Esophagus squamous epithelium (tissue), 5 donors: ENCODE measurements at regions not wholly inside any gene's neighbourhood (a gene's known extent, or its start where the extent isn't known, plus 50 kb on each side); places are given as distances from the start of the nearest gene placed in this dataset.

Experiments
- DNase-seq: peaks from one replicate; lab custom pipeline; 2025; lab: John Stamatoyannopoulos, UW
- H3K27ac ChIP-seq, 4 donors: fragments of 200-600 bp; sonication (generic); one replicate each; pipeline ENCODE4 v1.5.1; 2016 to 2019; ENCODE audit warnings: mild to moderate bottlenecking in 1 of 4
- H3K27me3 ChIP-seq, 4 donors: fragments of 200-600 bp; sonication (generic); 1 replicate in 3 of 4; 2 replicates in 1 of 4; pipeline versions ENCODE4 v1.5.1 to v1.6.0; 2017 to 2021; ENCODE audit warnings: antibody characterized with exemption in 1 of 4
- H3K36me3 ChIP-seq, 3 donors: fragments of 200-600 bp; sonication (generic); one replicate each; pipeline ENCODE4 v1.5.1; 2016 to 2019
- H3K4me1 ChIP-seq, 3 donors: fragments of 200-600 bp; sonication (generic); one replicate each; pipeline ENCODE4 v1.5.1; 2017 to 2019
- H3K4me3 ChIP-seq, 4 donors: fragments of 200-600 bp; sonication (generic); 1 replicate in 3 of 4; 2 replicates in 1 of 4; pipeline ENCODE4 v1.5.1; 2016 to 2019; ENCODE audit warnings: mild to moderate bottlenecking in 2 of 4, moderate library complexity in 1 of 4
- H3K9me3 ChIP-seq, 3 donors: fragments of 200-600 bp; sonication (generic); one replicate each; pipeline ENCODE4 v1.5.1; 2016 to 2019
- CTCF ChIP-seq, 6 experiments: fragments of 450-650 bp in 4 of 6; fragments of 200-600 bp in 2 of 6; sonication (generic) in 2 of 6; IDR thresholded peaks; one replicate each; pipeline ENCODE4 v1.5.1; 2016 to 2019; ENCODE audit warnings: antibody characterized with exemption in 6 of 6, mild to moderate bottlenecking in 4 of 6, moderate library complexity in 4 of 6
- POLR2A ChIP-seq, 4 donors: fragments of 450-650 bp; IDR thresholded peaks; one replicate each; pipeline ENCODE4 v1.6.1; 2017; ENCODE audit warnings: antibody characterized with exemption in 4 of 4, mild to moderate bottlenecking in 4 of 4, moderate library complexity in 3 of 4
- WGBS, 2 donors: methylation state at CpG; one replicate each; pipeline ENCODE4 v1.1.5; 2018; 5-methylcytosine and 5-hydroxymethylcytosine counted together
- intact Hi-C: fragments of 100-400 bp; cut with DNase I; formaldehyde crosslinking; loops from one replicate; pipeline ENCODE4 v1.15.0; 2022
- donor health status: DM: yes; HTN: yes; CAD: no.

GRCh38 chr6:3636060-3636459 is 115.5 kb downstream of the PXDC1 start:
- Histone ChIP-seq H3K27me3 (peaks cover 0 to 5% (median 0%) of the 10 kb centered on the region in 4 donors), H3K36me3 (no peaks in the 10 kb centered on the region), H3K4me1 (no peaks in the 10 kb centered on the region), H3K27ac (no peak overlapping the region), H3K4me3 (no peak overlapping the region), H3K9me3 (no peaks in the 10 kb centered on the region)
- TF ChIP-seq CTCF (IDR thresholded peaks at IDR 0.05) = no peak
- TF ChIP-seq POLR2A (IDR thresholded peaks at IDR 0.05) = no peak
- intact Hi-C loops = no loop called here
- no peak for DNase-seq
- 81 to 84% methylated on average over 8 of the region's 8 CpGs for whole genome bisulfite sequencing, 2 donors

- no peaks in the 10 kb centered on the region for H3K36me3 ChIP-seq
- peaks cover 0 to 5% (median 0%) of the 10 kb centered on the region in 4 donors for H3K27me3 ChIP-seq
- no peak overlapping the region for H3K27ac ChIP-seq
- no peaks in the 10 kb centered on the region for H3K4me1 ChIP-seq
- DNase-seq = no peak
- TF ChIP-seq POLR2A (IDR thresholded peaks at IDR 0.05) (no peak), CTCF (IDR thresholded peaks at IDR 0.05) (no peak)
- intact Hi-C loops = no loop called here
- WGBS, 2 donors = 70 to 83% methylated on average over 2 to 3 of the region's 4 CpGs
- no peaks in the 10 kb centered on the region for H3K9me3 ChIP-seq
- no peak overlapping the region for H3K4me3 ChIP-seq
These were observed 116.0 kb downstream of the PXDC1 start for GRCh38 chr6:3635482-3635881.

GRCh38 chr6:3634280-3634816 is 117.2 kb downstream of the PXDC1 start:
- Histone ChIP-seq H3K4me1 (peaks cover 0 to 4% (median 0%) of the 10 kb centered on the region in 3 donors), H3K27ac (no peak overlapping the region), H3K27me3 (peaks cover 0 to 5% (median 0%) of the 10 kb centered on the region in 4 donors), H3K36me3 (no peaks in the 10 kb centered on the region), H3K4me3 (no peak overlapping the region), H3K9me3 (no peaks in the 10 kb centered on the region)
- DNase-seq = no peak
- TF ChIP-seq POLR2A (IDR thresholded peaks at IDR 0.05) = no peak
- TF ChIP-seq CTCF (IDR thresholded peaks at IDR 0.05) = no peak
- intact Hi-C loops = no loop called here
- WGBS, 2 donors = 80 to 81% methylated on average over 5 of the region's 5 CpGs

GRCh38 chr6:3633711-3634110 is 117.8 kb downstream of the PXDC1 start:
- TF ChIP-seq POLR2A (IDR thresholded peaks at IDR 0.05) (no peak), CTCF (IDR thresholded peaks at IDR 0.05) (no peak)
- H3K27ac ChIP-seq = no peak overlapping the region
- 87% methylated on average over 4 of the region's 5 CpGs for WGBS, 2 donors
- H3K9me3 ChIP-seq = no peaks in the 10 kb centered on the region
- no peak for DNase-seq
- H3K4me3 ChIP-seq = no peak overlapping the region
- intact Hi-C loops = no loop called here
- H3K4me1 ChIP-seq = peaks cover 0 to 6% (median 0%) of the 10 kb centered on the region in 3 donors
- peaks cover 0 to 5% (median 0%) of the 10 kb centered on the region in 4 donors for H3K27me3 ChIP-seq
- H3K36me3 ChIP-seq = no peaks in the 10 kb centered on the region

GRCh38 chr6:3631877-3632276 is 119.6 kb downstream of the PXDC1 start:
- H3K36me3 ChIP-seq = no peaks in the 10 kb centered on the region
- intact Hi-C loops = no loop called here
- no peaks in the 10 kb centered on the region for H3K9me3 ChIP-seq
- H3K4me3 ChIP-seq = no peak overlapping the region
- H3K27me3 ChIP-seq = peaks cover 0 to 11% (median 0%) of the 10 kb centered on the region in 4 donors
- no peak for TF ChIP-seq CTCF (IDR thresholded peaks at IDR 0.05)
- no peak for TF ChIP-seq POLR2A (IDR thresholded peaks at IDR 0.05)
- no peak overlapping the region for H3K27ac ChIP-seq
- DNase-seq = no peak
- WGBS, 2 donors = 79 to 81% methylated on average over 7 of the region's 7 CpGs
- H3K4me1 ChIP-seq = peaks cover 0 to 21% (median 0%) of the 10 kb centered on the region in 3 donors
